Endothelial cell of umbilical vein (primary cell): ENCODE measurements at regions not wholly inside any gene's neighbourhood (a gene's known extent, or its start where the extent isn't known, plus 50 kb on each side); places are given as distances from the start of the nearest gene placed in this dataset.

Experiments
- BruUV-seq: library from RNA; stranded (reverse); fragments of 400-500 nt; replicated peaks from 2 replicates; lab custom pipeline; 2021; lab: Mats Ljungman, UMichigan
- CTCF ChIA-PET: fragments of 300-600, 350-600 bp; sonication (Branson Sonifier 250); formaldehyde crosslinking; loops from one replicate; lab custom pipeline; 2021; ENCODE audit warnings: antibody characterized with exemption, inconsistent platforms; lab: Charles Lee
- POLR2A ChIA-PET: fragments of 300-600, 350-600 bp; sonication (Branson Sonifier 250); formaldehyde crosslinking; loops from one replicate; lab custom pipeline; 2021; ENCODE audit warnings: antibody characterized with exemption, inconsistent platforms; lab: Charles Lee
- DNase-seq: peaks from one replicate; pipeline ENCODE4 v3.0.0-alpha.2; 2011; ENCODE audit warnings: low read depth, low spot score
- FAIRE-seq: peaks from 2 replicates; lab custom pipeline; 2011; peaks lifted over from hg19 to GRCh38; lab: Jason Lieb, UNC
- H2AFZ ChIP-seq: 2 replicates; pipeline ENCODE4 v1.6.0; 2012; ENCODE audit warnings: low read depth, low read length, control low read depth, inconsistent platforms
- H3K27ac ChIP-seq: 2 replicates; pipeline ENCODE4 v1.5.1; 2011; ENCODE audit warnings: low read depth, mild to moderate bottlenecking, control low read depth, low read length, moderate library complexity; ENCODE audit not compliant: insufficient read depth
- H3K27me3 ChIP-seq, 2 experiments: 2 replicates each; pipeline versions ENCODE4 v1.6.0 to v1.6.1; 2011; ENCODE audit warnings: low read length in 2 of 2, mixed read lengths in 1 of 2; ENCODE audit not compliant: control insufficient read depth in 2 of 2, insufficient read depth in 2 of 2
- H3K36me3 ChIP-seq, 2 experiments: 2 replicates in 1 of 2; 3 replicates in 1 of 2; pipeline ENCODE4 v1.5.1; 2011; ENCODE audit warnings: low read length in 2 of 2, mild to moderate bottlenecking in 1 of 2, moderate library complexity in 1 of 2; ENCODE audit not compliant: control insufficient read depth in 2 of 2, insufficient read depth in 2 of 2; ENCODE audit errors: extremely low read depth in 1 of 2
- H3K4me1 ChIP-seq: 3 replicates; pipeline ENCODE4 v1.5.1; 2011; ENCODE audit warnings: mild to moderate bottlenecking, low read length; ENCODE audit not compliant: control insufficient read depth, insufficient read depth; ENCODE audit errors: extremely low read depth
- H3K4me2 ChIP-seq: 2 replicates; pipeline ENCODE4 v1.6.1; 2011; ENCODE audit warnings: low read length, control low read depth, mixed read lengths; ENCODE audit not compliant: insufficient read depth
- H3K4me3 ChIP-seq, 3 experiments: fragments of 200-600 bp in 1 of 3; sonication (generic), shearing (Covaris generic) in 1 of 3; replicated peaks in 1 of 3; 2 replicates each; pipeline ENCODE4 v1.5.1; 2011 to 2016; ENCODE audit warnings: control low read depth in 3 of 3, low read length in 3 of 3, mild to moderate bottlenecking in 2 of 3, inconsistent platforms in 1 of 3, low read depth in 1 of 3, moderate library complexity in 1 of 3; ENCODE audit not compliant: insufficient read depth in 1 of 3
- H3K79me2 ChIP-seq: 2 replicates; pipeline ENCODE4 v1.6.0; 2012; ENCODE audit warnings: low read length, inconsistent platforms; ENCODE audit not compliant: control insufficient read depth, insufficient read depth
- H3K9ac ChIP-seq: replicated peaks from 2 replicates; pipeline ENCODE3; 2011; ENCODE audit warnings: low read length, control low read depth; ENCODE audit not compliant: insufficient read depth; ENCODE audit errors: extremely low read depth
- H3K9me1 ChIP-seq: replicated peaks from 3 replicates; pipeline ENCODE4 v1.6.0; 2011; ENCODE audit warnings: mild to moderate bottlenecking, low read length; ENCODE audit not compliant: control insufficient read depth, insufficient read depth; ENCODE audit errors: extremely low read depth
- H3K9me3 ChIP-seq: replicated peaks from 2 replicates; pipeline ENCODE4 v1.5.1; 2012; ENCODE audit warnings: low read length, inconsistent platforms; ENCODE audit not compliant: control insufficient read depth, insufficient read depth
- H4K20me1 ChIP-seq: replicated peaks from 2 replicates; pipeline ENCODE3; 2011; ENCODE audit warnings: mild to moderate bottlenecking, low read length; ENCODE audit not compliant: control insufficient read depth, insufficient read depth; ENCODE audit errors: extremely low read depth
- EZH2 ChIP-seq: IDR thresholded peaks from 2 replicates; pipeline ENCODE4 v1.6.1; 2012; ENCODE audit warnings: borderline replicate concordance, low read depth, mild to moderate bottlenecking, moderate library complexity, low read length, inconsistent platforms; ENCODE audit not compliant: severe bottlenecking
- FOS ChIP-seq: IDR thresholded peaks from 2 replicates; pipeline ENCODE4 v1.6.1; 2011; ENCODE audit warnings: mild to moderate bottlenecking, low read length, moderate library complexity, borderline replicate concordance; ENCODE audit not compliant: insufficient read depth
- GATA2 ChIP-seq: IDR thresholded peaks from 2 replicates; pipeline ENCODE4 v1.7.0; 2011; ENCODE audit warnings: low read depth, mild to moderate bottlenecking, moderate library complexity, mixed read lengths, low read length; ENCODE audit not compliant: insufficient read length, insufficient read depth
- JUN ChIP-seq: IDR thresholded peaks from 2 replicates; pipeline ENCODE4 v1.6.1; 2011; ENCODE audit warnings: borderline replicate concordance, low read depth; ENCODE audit not compliant: insufficient read length, insufficient read depth
- MYC ChIP-seq: IDR thresholded peaks from one replicate; pipeline ENCODE4 v1.6.1; 2011; ENCODE audit warnings: mild to moderate bottlenecking, low read depth, low read length
- POLR2A ChIP-seq: IDR thresholded peaks from 2 replicates; pipeline ENCODE4 v1.6.1; 2012; ENCODE audit warnings: low read depth, mild to moderate bottlenecking, control low read depth, low read length
- POLR2AphosphoS5 ChIP-seq: IDR thresholded peaks from 2 replicates; pipeline ENCODE4 v1.6.1; 2012; ENCODE audit warnings: low read depth, mild to moderate bottlenecking, control low read depth, low read length, moderate library complexity; ENCODE audit not compliant: insufficient read depth
- dilution Hi-C: fragments of 300-500 bp; cut with MboI; formaldehyde crosslinking; loops from one replicate; pipeline ENCODE4 v1.15.0; 2019; ENCODE audit warnings: low sequenced_read_pairs; ENCODE audit not compliant: extremely low pct_ligation_motif_present
- intact Hi-C: fragments of 100-400 bp; cut with micrococcal nuclease; formaldehyde crosslinking; loops from one replicate; pipeline ENCODE4 v1.10.0; 2022
- TF ChIP-seq, protein P1 (sequence below), 2 donors: IDR thresholded peaks; 1 replicate in 1 of 2; 2 replicates in 1 of 2; pipeline ENCODE4 v1.5.1; 2011; ENCODE audit warnings: low read length in 2 of 2, mild to moderate bottlenecking in 2 of 2, moderate library complexity in 2 of 2, control low read depth in 1 of 2, inconsistent platforms in 1 of 2, low read depth in 1 of 2; ENCODE audit not compliant: insufficient read depth in 1 of 2; ENCODE audit errors: extremely low read depth in 1 of 2
- TF ChIP-seq, protein P2 (sequence below): IDR thresholded peaks from 2 replicates; pipeline ENCODE4 v1.6.1; 2011; ENCODE audit not compliant: insufficient read depth, insufficient read length

DNA sequence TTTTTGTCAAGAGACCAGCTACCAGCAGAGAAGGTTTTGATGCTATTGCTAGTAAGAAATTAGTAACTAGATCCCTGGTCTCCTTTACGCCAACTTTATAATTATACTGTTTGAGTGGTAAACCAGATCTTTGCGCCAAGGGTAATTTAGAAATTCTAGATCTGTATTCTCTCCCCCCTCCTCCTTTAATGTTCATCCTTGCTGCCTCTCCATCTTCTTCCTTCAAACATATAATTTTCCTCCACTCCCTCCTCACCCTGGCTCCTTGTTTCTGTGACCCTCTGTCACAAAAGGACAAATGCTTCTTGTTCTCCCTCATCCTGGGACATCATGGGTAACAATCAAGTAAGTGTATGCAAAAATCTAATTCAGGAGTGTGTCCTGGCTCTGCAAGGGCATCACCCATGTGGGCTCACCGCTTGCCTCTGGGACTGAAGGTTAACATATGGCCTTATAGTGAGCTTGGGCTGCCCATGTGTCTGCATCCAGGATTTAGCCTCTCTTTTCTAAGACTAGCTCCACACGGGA lies 121.2 kb downstream of the BAMBI start:
- BruUV-seq = no TSS peak
- ChIA-PET POLR2A (no interaction called here), CTCF (no interaction called here)
- Histone ChIP-seq H3K36me3 (no peaks in the 10 kb centered on the region), H3K27me3 (peaks cover 7 to 8% of the 10 kb centered on the region in 2 experiments), H2AFZ (no peak overlapping the region), H3K79me2 (no peaks in the 10 kb centered on the region), H3K27ac (no peak overlapping the region), H4K20me1 (no peaks in the 10 kb centered on the region), H3K4me2 (no peak overlapping the region), H3K4me1 (no peaks in the 10 kb centered on the region), H3K9ac (no peak overlapping the region), H3K4me3 (no peak overlapping the region), H3K9me1 (no peaks in the 10 kb centered on the region), H3K9me3 (no peaks in the 10 kb centered on the region)
- dilution Hi-C loops = no loop called here
- DNase-seq = no peak
- intact Hi-C loops = no loop called here
- TF ChIP-seq EZH2 = no peak
- no peak for TF ChIP-seq MYC
- no peak for TF ChIP-seq POLR2A
- no peak for TF ChIP-seq FOS
- TF ChIP-seq, protein P1, sequence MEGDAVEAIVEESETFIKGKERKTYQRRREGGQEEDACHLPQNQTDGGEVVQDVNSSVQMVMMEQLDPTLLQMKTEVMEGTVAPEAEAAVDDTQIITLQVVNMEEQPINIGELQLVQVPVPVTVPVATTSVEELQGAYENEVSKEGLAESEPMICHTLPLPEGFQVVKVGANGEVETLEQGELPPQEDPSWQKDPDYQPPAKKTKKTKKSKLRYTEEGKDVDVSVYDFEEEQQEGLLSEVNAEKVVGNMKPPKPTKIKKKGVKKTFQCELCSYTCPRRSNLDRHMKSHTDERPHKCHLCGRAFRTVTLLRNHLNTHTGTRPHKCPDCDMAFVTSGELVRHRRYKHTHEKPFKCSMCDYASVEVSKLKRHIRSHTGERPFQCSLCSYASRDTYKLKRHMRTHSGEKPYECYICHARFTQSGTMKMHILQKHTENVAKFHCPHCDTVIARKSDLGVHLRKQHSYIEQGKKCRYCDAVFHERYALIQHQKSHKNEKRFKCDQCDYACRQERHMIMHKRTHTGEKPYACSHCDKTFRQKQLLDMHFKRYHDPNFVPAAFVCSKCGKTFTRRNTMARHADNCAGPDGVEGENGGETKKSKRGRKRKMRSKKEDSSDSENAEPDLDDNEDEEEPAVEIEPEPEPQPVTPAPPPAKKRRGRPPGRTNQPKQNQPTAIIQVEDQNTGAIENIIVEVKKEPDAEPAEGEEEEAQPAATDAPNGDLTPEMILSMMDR (IDR thresholded peaks at IDR 0.05; ENCODE audit: extremely low read depth in 1 of 2, insufficient read depth in 1 of 2, low read depth in 1 of 2, low read length in 2 of 2) = no peak
- no peak for TF ChIP-seq GATA2
- TF ChIP-seq POLR2AphosphoS5 = no peak
- TF ChIP-seq, protein P2, sequence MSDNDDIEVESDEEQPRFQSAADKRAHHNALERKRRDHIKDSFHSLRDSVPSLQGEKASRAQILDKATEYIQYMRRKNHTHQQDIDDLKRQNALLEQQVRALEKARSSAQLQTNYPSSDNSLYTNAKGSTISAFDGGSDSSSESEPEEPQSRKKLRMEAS = no peak
- no peak for TF ChIP-seq JUN
- no peak for FAIRE-seq
